ENCODE measurements at regions not wholly inside any gene's neighbourhood (a gene's known extent, or its start where the extent isn't known, plus 50 kb on each side); places are given as distances from the start of the nearest gene placed in this dataset.
"Not testable (repeated sequence)": the region's sequence is repeated elsewhere in the genome, so short reads cannot be mapped to it uniquely, and the experiment has no call there.

DNA sequence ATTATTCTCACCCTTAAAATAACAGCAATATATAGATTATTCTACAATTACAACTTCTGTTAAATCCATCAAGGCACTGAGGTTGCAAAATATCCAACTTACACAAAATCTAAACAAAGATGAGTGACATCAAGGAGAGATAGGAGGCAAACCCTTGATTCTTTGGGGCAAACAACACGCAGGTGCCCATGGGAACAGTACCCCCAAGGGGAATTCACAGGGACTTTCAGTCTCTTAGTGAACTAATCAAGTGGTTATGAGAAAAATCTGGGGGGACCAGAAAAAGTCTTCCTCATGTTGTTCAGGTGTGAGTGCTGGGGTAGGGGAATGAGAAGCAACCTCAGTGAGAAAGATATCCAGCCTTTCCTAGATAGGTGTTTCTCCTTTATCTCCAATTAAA is 1107.9 kb downstream of the PLA2G4A start:
- no peaks in the 10 kb centered on the region for H3K9me3 ChIP-seq (replicated peaks)
- no peaks in the 10 kb centered on the region for H3K27me3 ChIP-seq
- H3K36me3 ChIP-seq: no peaks in the 10 kb centered on the region
- no peak overlapping the region for H3K4me3 ChIP-seq
- no peaks in the 10 kb centered on the region for H3K4me1 ChIP-seq
- no peak for DNase-seq
- no peak overlapping the region for H3K27ac ChIP-seq

DNA sequence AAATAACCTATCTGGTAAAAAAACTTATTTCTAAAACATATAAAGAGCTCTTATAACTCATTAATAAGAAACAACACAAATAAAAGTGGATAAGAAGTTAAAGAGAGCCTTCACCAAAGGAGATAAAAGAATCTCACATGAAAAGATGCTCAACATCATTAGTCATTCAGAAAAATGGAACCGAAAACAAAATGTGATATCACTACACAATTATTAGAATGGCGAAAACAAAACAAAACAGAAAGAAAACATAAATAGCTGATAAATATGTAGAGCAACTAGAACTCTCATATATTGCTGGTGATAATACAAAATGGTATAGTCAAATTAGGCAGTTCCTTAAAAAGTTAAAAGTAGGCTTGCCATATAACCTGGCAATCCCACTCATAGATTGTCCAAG is 1109.3 kb downstream of the PLA2G4A start:
- no peak for DNase-seq
- H3K4me1 ChIP-seq: no peaks in the 10 kb centered on the region
- no peaks in the 10 kb centered on the region for H3K9me3 ChIP-seq (replicated peaks)

DNA sequence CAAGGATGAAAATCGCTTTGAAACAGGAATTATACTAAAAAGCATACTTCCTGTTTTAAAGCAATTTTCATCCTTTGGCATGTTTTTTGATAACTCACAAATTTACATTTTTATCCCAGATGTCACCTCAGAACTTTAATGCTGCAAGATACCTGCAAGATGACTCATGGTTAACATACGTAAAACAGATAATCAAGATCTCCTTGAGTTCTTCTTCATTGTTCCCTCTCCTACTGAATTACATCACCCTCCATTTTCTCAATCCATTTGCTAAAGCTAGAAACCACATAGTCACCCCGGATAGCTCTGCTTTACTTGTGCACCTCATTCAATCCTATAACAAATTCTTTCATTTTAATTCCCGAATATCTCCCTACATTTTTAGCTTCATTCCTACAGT is 1114.2 kb downstream of the PLA2G4A start:
- no peak for DNase-seq
- H3K9me3 ChIP-seq (replicated peaks): no peaks in the 10 kb centered on the region
- no peaks in the 10 kb centered on the region for H3K4me1 ChIP-seq
- no peaks in the 10 kb centered on the region for H3K36me3 ChIP-seq
- no peaks in the 10 kb centered on the region for H3K27me3 ChIP-seq
- H3K4me3 ChIP-seq: no peak overlapping the region
- no peak overlapping the region for H3K27ac ChIP-seq

More for the DNA sequence above, 1109.3 kb downstream of the PLA2G4A start:
- H3K27ac ChIP-seq: no peak overlapping the region
- H3K27me3 ChIP-seq: no peaks in the 10 kb centered on the region
- no peak overlapping the region for H3K4me3 ChIP-seq
- H3K36me3 ChIP-seq: no peaks in the 10 kb centered on the region

DNA sequence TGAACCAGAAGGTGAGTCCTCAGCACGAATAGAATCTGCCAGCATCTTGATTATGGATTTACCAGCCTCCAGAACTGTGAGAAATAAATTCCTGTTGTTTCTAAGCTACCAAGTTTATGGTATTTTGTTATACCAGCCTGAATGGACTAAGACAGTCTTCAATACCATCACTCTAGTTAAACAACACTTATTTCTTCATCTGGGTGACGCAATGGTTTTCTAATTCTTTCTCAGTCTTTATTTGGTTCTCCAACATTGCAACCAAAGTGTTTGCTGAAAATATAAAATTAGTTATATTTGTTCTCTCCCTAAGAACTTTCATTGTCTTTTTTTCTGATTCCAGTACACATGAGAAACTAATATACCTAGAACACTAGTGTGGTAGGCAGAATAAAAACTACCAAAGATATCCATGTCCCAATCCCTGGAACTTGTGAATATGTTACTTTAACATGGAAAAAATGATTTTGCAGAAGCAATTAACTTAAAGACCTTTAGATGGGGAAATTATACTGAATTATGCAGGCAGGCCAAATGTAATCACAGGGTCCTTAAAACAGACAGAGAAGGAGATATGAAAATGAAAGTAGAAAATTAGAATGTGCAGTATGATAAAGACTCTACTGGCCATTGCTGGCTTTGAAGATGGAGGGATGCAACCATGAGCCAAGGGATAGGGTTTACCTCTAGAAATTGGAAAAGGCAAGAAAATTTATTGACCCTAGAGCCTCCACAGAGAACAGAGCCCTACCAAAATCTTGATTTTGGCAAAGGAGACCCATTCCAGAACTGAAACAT is 1115.1 kb downstream of the PLA2G4A start:
- no peak for DNase-seq
- Histone ChIP-seq H3K4me1 (no peaks in the 10 kb centered on the region), H3K36me3 (no peaks in the 10 kb centered on the region), H3K27me3 (no peaks in the 10 kb centered on the region), H3K9me3 (replicated peaks) (no peaks in the 10 kb centered on the region), H3K27ac (no peak overlapping the region), H3K4me3 (no peak overlapping the region)

DNA sequence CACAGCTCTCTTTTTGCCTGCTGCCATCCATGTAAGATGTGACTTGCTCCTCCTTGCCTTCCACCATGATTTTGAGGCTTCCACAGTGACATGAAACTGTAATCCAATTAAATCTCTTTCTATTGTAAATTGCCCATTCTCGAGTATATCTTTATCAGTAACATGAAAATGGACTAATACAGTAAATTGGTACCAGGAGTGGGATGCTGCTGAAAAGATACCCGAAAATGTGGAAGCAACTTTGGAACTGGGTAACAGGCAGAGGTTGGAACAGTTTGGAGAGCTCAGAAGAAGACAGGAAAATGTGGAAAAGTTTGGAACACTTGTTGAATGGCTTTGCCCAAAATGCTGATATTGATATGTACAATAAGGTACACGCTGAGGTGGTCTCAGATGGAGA is 1117.9 kb downstream of the PLA2G4A start:
- not testable (repeated sequence) for H3K36me3 ChIP-seq; H3K4me1 ChIP-seq; H3K27ac ChIP-seq; H3K9me3 ChIP-seq (replicated peaks); H3K27me3 ChIP-seq; DNase-seq; H3K4me3 ChIP-seq

DNA sequence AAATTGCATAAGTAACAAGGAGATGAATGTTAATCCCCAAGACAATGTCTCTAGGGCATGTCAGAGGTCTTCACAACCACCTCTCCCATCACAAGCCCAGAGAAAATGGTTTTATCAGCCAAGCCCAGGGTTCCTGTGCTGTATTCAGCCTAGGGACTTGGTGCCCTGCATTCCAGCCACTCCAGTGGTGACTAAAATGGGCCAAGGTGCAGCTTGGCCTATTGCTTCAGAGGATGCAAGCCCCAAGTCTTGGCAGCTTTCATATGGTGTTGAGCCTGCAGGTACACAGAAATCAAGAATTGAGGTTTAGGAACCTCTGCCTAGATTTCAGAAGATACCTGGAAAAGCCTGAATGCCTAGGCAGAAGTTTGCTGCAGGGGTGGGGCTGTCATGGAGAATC is 1118.6 kb downstream of the PLA2G4A start:
- Histone ChIP-seq H3K4me1 (no peaks in the 10 kb centered on the region), H3K27me3 (no peaks in the 10 kb centered on the region), H3K36me3 (no peaks in the 10 kb centered on the region), H3K4me3 (no peak overlapping the region), H3K9me3 (replicated peaks) (no peaks in the 10 kb centered on the region), H3K27ac (no peak overlapping the region)
- no peak for DNase-seq

DNA sequence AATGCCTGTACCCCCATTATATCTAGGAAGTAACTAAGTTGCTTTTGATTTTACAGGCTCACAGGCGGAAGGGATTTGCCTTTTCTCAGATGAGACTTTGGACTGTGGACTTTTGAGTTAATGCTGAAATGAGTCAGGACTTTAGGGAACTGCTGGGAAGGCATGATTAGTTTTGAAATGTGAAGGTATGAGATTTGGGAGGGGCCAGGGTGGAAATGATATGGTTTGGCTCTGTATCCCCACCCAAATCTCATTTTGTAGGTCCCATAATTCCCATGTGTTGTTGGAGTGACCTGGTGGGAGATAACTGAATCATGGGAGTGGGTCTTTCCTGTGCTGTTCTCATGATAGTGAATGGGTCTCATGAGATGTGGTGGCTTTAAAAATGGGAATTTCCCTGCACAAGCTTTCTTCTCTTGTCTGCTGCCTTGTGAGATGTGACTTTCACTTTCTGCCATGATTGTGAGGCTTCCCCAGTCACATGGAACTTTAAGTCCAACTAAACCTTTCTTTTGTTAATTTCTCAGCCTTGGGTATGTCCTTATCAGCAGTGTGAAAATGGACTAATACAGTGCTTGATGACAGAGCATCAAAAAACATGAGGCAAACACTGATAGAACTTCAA is 1119.5 kb downstream of the PLA2G4A start:
- H3K27ac ChIP-seq: no peak overlapping the region
- DNase-seq: no peak
- H3K36me3 ChIP-seq: no peaks in the 10 kb centered on the region
- no peaks in the 10 kb centered on the region for H3K27me3 ChIP-seq
- H3K4me1 ChIP-seq: no peaks in the 10 kb centered on the region
- no peak overlapping the region for H3K4me3 ChIP-seq
- H3K9me3 ChIP-seq (replicated peaks): no peaks in the 10 kb centered on the region

DNA sequence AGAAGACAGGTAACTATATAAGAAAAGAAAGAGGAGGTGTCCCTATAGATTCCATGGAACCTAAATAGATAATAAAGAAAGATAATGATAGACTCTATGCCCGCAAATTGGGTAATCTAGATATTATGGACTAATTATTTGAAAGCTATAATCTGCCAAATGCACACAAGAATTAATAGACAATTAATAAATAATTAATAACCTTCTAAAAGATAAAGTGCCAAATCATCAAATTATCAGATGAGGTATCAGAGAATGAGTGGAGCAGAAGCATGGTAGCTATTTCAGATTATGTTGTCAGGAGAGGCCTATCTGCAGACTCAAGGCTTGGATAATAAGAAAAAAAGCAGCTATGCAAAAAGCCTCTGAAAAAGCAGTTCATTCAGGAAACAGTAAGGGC is 1120.8 kb downstream of the PLA2G4A start:
- H3K4me1 ChIP-seq: no peaks in the 10 kb centered on the region
- DNase-seq: no peak
- H3K36me3 ChIP-seq: no peaks in the 10 kb centered on the region
- H3K9me3 ChIP-seq (replicated peaks): no peaks in the 10 kb centered on the region
- H3K4me3 ChIP-seq: no peak overlapping the region
- no peak overlapping the region for H3K27ac ChIP-seq
- H3K27me3 ChIP-seq: no peaks in the 10 kb centered on the region

DNA sequence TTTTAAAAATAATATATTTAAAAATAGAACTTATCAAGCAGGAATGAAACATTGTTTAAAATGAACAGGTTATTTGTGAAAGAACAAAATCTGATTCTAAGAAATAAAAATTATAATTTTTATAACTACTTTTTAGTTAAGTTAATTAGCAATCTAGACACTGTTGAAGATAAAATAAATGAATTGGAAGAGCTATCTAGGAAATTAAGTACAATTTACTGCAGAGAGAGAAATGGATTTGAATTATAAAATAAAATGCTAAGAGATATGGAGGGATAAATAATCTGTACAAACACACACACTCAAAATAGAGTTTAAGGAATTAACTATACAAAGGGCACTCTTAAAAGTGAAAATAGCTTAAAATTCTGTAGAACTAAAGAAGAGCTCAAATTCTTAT is 1123.1 kb downstream of the PLA2G4A start:
- no peaks in the 10 kb centered on the region for H3K36me3 ChIP-seq
- no peaks in the 10 kb centered on the region for H3K27me3 ChIP-seq
- no peak overlapping the region for H3K27ac ChIP-seq
- no peaks in the 10 kb centered on the region for H3K4me1 ChIP-seq
- no peak for DNase-seq
- H3K4me3 ChIP-seq: no peak overlapping the region
- H3K9me3 ChIP-seq (replicated peaks): no peaks in the 10 kb centered on the region

DNA sequence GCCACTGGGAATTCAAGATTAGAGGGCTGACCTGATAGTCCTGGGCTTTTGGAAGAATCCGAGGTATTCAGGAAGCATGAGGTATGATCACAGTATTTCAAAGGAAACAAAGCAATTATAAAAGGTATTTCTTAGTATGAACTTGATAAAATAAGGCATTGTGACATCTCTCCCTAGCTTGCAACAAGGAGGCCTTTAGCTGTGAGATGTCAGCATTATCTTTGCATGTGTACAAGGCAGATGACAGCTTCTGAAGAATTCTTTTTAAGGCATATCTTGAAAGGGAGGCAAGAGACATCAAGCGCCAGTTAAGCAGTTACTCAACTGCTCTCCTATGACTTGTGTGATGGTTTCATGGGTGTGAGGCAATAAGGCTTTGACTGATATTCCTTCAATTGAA is 1123.7 kb downstream of the PLA2G4A start:
- Histone ChIP-seq H3K9me3 (replicated peaks) (no peaks in the 10 kb centered on the region), H3K4me3 (no peak overlapping the region), H3K36me3 (no peaks in the 10 kb centered on the region), H3K4me1 (no peaks in the 10 kb centered on the region), H3K27ac (no peak overlapping the region), H3K27me3 (no peaks in the 10 kb centered on the region)
- DNase-seq: no peak

DNA sequence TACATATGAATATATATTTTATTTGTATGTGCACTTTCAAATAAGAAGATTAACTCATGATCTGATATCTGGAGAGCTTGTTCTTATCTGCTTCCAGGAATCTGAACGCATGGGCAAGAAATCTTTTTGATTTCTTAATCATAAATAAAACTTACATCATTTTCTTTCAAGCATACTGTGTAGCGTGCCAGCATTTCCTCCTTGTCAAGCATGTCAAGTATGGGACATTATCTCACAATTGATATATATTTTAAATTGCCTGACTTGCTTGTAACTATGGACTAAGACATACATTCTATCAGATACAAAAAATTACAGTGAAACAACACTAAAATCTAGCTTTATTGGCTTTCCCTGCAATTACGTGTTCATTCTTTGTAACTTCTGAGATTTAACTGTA is 1128.2 kb downstream of the PLA2G4A start:
- H3K36me3 ChIP-seq: no peaks in the 10 kb centered on the region
- no peak for DNase-seq
- H3K4me1 ChIP-seq: no peaks in the 10 kb centered on the region
- no peak overlapping the region for H3K4me3 ChIP-seq
- no peaks in the 10 kb centered on the region for H3K9me3 ChIP-seq (replicated peaks)
- no peak overlapping the region for H3K27ac ChIP-seq
- no peaks in the 10 kb centered on the region for H3K27me3 ChIP-seq

DNA sequence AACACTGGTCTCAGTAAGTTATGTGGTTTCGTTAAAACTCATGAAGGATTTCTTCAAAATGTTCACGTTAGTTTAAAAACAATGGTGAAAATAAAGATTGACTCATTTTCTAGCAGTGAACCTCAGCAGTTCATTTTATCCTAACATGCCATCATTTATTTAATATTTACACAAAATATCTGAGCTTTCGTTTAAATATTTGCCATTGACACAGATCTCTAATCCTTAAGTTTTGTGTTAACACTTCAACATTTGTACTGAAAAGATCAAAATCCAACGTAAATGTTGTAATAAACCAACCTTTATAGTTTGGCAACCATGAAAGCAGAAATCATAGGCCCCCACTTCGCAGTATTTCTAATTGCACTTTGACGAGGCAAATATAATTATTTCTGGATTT is 1129.5 kb downstream of the PLA2G4A start:
- no peak for DNase-seq
- no peaks in the 10 kb centered on the region for H3K9me3 ChIP-seq (replicated peaks)
- no peaks in the 10 kb centered on the region for H3K27me3 ChIP-seq
- no peaks in the 10 kb centered on the region for H3K36me3 ChIP-seq
- H3K27ac ChIP-seq: no peak overlapping the region
- H3K4me1 ChIP-seq: no peaks in the 10 kb centered on the region
- H3K4me3 ChIP-seq: no peak overlapping the region

DNA sequence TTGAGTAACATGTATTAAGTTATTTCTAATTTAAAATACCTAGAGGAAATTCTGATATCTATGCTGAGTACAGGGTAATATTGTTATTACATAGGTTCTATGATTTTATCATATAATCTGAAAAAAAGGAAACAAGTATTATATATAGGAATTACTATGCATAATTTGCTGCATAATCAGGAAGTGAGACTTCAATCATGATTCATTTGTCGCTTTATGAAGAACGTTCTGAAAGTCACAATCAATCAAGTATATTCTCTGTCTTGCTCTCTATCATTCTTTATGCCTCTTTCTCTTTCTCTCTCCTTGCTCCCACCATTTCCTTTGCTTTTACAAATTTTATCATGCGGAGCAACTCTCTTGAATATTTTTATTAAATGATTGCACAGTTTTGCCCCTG is 1130.3 kb downstream of the PLA2G4A start:
- H3K27me3 ChIP-seq: no peaks in the 10 kb centered on the region
- no peaks in the 10 kb centered on the region for H3K4me1 ChIP-seq
- H3K9me3 ChIP-seq (replicated peaks): no peaks in the 10 kb centered on the region
- no peak overlapping the region for H3K27ac ChIP-seq
- DNase-seq: no peak
- H3K4me3 ChIP-seq: no peak overlapping the region
- no peaks in the 10 kb centered on the region for H3K36me3 ChIP-seq

DNA sequence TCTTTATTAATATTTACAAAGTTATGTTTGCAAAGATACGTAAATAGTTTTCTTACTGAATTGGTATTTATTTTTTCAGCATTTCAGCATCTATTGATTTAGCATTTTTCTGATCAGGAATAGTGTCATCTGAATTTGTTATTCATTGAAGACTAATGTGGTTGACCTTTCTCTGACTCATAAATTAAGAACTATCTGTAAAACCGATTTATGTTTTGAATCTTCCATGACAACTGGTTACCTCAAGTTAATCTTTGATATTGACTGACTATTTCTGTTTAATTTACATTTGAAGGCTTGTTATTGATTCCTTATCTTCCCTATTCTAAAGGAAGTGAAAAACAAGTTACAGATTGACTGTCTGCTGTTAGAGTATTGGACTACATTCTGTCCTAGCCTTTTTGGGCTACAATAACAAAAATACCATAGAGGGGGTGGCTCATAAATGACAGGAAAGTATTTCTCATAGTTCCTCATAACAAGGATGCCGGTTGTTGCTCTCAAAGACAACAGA is 1131.4 kb downstream of the PLA2G4A start:
- no peak for DNase-seq
- no peak overlapping the region for H3K27ac ChIP-seq

DNA sequence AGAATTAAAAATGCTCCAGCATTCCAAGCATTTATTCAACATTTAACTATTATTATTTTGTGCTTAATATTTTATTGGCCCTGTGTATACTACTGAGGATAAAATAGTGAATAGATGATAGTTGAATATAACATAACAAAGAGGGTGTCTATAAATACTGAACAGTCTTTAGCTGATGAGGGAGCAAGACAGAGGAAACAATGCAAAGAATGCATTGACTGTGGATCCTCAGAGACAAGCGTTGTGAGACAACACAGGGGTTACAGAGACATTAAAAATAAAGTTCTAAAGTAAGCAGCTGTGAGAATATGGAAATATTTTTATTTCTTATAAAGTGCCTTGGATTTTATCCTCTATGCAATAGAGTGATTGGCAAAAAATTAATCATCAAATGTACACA is 1133.1 kb downstream of the PLA2G4A start:
- no peaks in the 10 kb centered on the region for H3K4me1 ChIP-seq
- no peak overlapping the region for H3K27ac ChIP-seq
- no peaks in the 10 kb centered on the region for H3K9me3 ChIP-seq (replicated peaks)
- H3K4me3 ChIP-seq: no peak overlapping the region
- H3K36me3 ChIP-seq: no peaks in the 10 kb centered on the region
- H3K27me3 ChIP-seq: no peaks in the 10 kb centered on the region
- DNase-seq: no peak

More for the DNA sequence above, 1131.4 kb downstream of the PLA2G4A start:
- Histone ChIP-seq H3K27me3 (no peaks in the 10 kb centered on the region), H3K36me3 (no peaks in the 10 kb centered on the region), H3K4me1 (no peaks in the 10 kb centered on the region), H3K9me3 (replicated peaks) (no peaks in the 10 kb centered on the region), H3K4me3 (no peak overlapping the region)

DNA sequence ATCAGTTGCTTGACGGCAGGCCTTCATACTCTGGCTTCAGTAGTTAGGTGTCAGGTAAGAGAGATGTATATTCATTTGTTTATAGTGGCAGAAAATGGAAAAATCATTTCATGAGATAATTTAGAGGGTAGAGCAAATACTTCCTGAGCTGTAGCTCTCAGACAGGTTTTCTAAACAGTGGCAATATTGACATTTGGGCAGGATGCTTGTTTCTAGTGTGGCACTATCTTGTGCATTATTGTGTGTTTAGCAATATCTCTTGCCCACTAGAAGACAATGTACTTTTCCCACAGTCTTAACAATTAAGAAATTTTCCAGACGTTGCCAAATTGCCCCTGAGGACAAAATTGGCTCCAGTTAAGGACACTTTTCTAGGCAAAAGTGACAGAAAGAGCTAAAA is 1143.1 kb downstream of the PLA2G4A start:
- DNase-seq: no peak
- no peak overlapping the region for H3K4me3 ChIP-seq
- H3K36me3 ChIP-seq: no peaks in the 10 kb centered on the region
- no peaks in the 10 kb centered on the region for H3K4me1 ChIP-seq
- no peak overlapping the region for H3K27ac ChIP-seq
- no peaks in the 10 kb centered on the region for H3K9me3 ChIP-seq (replicated peaks)
- H3K27me3 ChIP-seq: no peaks in the 10 kb centered on the region
